NOMO-1 treated with dmso at 0.1 percent for 144 hours (cell line): ENCODE measurements at regions not wholly inside any gene's neighbourhood (a gene's known extent, or its start where the extent isn't known, plus 50 kb on each side); places are given as distances from the start of the nearest gene placed in this dataset.
"Not testable (repeated sequence)": the region's sequence is repeated elsewhere in the genome, so short reads cannot be mapped to it uniquely, and the experiment has no call there.

Experiments used
- DNase-seq: peaks from one replicate; lab custom pipeline; 2025; ENCODE audit not compliant: unreplicated experiment; lab: John Stamatoyannopoulos, UW

- no peak for DNase-seq
Observed at GRCh38 chr13:33645591-33646554, 172.1 kb upstream of the RFC3 start.

GRCh38 chr13:33649212-33649878, 168.6 kb upstream of the RFC3 start:
- no peak for DNase-seq

GRCh38 chr13:33651766-33652165, 166.2 kb upstream of the RFC3 start:
- DNase-seq: no peak

DNA sequence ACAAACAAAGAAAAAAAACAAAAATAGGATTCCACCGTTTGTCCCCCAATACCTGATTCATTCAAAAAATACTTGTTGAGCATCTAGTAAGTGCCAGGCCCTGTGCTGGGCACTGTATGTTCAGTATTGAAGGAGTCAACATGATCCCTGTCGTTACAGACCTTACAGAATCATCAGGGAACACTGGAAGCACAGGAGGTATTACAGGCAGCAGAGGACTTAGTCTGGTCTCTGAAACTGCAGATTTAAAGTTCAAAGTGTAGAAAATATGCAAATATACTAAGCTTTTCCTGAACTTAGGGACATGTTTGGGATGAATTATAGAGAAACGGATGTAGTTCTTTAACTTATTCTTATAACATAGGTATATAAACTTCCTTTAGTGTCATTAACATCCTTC, 160.7 kb upstream of the RFC3 start:
- DNase-seq: no peak

DNA sequence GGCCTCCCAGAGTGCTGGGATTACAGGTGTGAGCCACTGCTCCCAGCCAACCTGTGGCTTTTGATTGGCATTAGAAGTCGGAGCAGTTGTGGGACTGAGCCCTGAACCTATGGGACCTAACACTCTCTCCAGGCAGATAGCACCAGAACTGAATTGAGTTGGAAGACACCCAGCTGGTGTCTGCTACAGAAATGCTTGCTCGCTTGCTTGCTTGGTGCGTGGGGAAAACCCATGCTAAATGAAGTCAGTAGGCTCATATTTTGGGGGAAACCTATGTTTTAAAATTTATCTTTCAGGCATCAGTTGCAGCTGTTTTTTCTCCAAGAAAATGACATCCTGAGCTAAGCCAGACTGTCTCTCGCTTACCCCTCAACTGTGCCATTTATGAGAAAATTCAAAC, 158.5 kb upstream of the RFC3 start:
- no peak for DNase-seq

DNA sequence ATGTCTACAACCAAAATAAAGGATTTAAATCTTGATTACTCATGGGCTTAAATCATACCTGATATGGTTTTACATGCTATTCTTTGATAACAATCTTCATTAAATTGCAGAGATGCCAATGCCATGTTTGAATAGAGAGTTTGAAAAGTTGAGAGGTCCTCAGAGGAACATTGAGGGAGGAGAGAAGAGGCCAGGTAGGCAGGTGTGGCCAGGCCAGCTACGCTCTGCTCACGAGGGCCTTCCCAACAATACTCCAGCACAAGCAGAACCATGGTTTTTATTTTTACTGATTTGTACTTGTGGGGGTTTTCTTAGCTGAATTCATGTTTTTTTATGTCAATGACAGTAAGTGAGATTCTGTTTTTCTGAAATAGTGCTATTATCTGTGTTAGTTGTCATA, 158.1 kb upstream of the RFC3 start:
- DNase-seq: no peak

DNA sequence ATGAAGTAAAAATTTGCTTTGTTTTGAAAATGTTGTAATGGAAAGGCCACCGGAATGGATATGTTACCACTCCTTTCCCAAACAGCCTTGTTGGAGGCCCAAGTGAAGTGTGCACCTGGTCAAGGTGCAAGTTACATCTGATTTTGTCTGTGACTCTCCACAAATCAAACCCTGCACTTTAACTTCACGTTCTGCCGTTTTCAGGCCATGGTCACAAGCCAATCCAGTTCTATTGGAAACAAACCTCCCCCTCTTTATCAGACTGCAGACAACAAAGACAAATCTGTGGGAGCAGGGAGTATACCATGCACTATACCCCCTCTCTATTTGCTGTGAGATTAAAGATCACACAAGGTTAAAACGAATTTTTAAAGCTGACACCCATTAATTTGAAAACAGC, 155.6 kb upstream of the RFC3 start:
- no peak for DNase-seq

DNA sequence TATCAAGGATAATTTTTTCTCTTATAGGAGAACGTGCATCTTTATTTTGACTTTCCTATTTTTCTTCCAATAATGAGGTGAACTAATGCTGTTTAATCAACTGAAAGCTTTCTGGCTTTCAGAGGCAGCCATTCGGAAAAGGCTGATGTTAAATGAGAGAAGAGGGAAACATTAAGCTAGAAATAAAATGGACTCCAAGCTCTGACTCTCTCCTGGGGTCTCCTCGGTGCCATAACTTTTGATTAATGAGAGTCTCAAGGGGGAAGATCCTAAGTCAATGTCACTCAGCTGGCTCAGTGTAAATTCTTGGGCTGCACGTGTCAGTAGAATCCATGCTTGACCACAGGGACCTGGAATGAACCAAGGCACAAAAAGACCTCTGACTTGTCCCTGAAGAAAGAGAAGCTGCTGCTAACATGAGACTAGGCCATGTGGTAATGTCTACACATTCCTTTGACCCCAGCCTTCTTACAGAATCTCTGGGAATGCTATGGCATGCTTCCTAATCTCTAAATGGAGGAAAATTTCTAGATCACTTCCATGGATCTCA, 152.2 kb upstream of the RFC3 start:
- no peak for DNase-seq

DNA sequence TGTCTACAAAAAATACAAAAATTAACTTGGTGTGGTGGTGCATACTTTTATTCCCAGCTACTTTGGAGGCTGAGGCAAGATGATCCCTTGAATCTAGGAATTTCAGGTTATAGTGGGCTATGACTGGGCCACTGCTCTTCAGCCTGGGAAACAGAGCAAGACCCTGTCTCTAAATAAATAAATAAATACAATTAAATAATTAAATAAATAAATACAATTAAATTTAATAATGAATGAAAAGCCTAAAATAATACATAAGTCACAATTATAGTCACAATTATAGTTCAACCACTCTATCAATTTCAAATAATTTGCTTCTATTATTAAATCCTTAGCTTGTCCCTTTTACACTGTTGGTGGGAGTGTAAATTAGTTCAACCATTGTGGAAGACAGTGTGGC, 146.4 kb upstream of the RFC3 start:
- no peak for DNase-seq

- not testable (repeated sequence) for DNase-seq
Observed at GRCh38 chr13:33672022-33672421, 145.9 kb upstream of the RFC3 start.

- peak; percentile 29 for DNase-seq
Observed at GRCh38 chr13:33676045-33676989, 141.6 kb upstream of the RFC3 start.

GRCh38 chr13:33677215-33677614, 140.7 kb upstream of the RFC3 start:
- no peak for DNase-seq

DNA sequence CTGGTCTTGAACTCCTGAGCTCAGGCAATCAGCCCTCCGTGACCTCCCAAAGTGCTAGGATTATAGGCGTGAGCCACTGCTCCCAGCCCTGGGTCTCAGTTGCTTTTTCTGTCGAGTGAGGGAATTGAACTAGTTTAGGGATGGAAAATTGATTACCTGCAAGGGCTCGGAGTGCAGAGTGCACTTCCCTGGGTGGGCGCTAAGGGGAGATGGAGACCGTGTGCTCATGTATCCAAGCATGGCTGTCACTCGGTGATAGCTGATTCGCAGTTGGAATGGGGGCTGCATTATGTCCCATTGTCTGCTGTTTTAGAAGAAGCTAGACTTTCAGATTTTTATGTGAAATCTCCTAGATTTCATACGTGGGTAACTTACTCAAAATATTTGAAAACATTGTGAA, 139.9 kb upstream of the RFC3 start:
- DNase-seq: no peak

GRCh38 chr13:33678906-33679657, 138.9 kb upstream of the RFC3 start:
- peak; percentile 24 for DNase-seq

GRCh38 chr13:33679658-33680012, 138.3 kb upstream of the RFC3 start:
- DNase-seq: no peak

DNA sequence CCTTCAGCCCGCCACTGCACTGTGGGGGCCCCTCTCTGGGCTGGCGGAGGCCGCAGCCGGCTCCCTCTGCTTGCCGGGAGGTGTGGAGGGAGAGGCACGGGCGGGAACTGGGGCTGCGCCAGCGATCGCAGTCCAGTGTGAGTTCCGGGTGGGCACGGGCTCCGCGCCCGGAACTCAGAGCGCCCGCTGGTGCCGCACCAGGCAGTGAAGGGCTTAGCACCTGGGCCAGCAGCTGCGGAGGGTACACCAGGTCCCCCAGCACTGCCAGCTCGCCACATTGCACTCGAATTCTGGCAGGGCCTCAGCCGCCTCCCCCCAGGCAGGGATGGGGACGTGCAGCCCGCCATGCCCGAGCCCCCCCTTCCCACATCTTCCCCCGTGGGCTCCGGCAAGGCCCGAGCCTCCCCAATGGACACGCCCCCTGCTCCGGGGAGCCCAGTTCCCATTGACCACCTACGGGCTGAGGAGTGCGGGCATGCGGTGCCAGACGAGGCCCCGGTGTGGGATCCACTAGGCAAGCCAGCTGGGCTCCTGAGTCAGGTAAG, 135.9 kb upstream of the RFC3 start:
- DNase-seq: no peak

DNA sequence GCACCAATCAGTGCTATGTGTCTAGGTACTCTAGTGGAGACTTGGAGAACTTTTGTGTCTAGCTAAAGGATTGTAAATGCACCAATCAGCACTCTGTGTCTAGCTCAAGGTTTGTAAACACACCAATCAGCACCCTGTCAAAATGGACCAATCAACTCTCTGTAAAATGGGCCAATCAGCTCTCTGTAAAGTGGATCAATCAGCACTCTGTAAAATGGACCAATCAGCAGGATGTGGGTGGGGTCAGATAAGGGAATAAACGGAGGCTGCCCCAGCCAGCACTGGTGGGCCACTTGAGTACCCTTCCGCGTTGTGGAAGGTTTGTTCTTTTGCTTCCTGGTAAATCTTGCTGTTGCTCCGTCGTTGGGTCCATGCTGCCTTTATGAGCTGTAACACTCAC, 135.3 kb upstream of the RFC3 start:
- DNase-seq: not testable (repeated sequence)

GRCh38 chr13:33683376-33683775, 134.6 kb upstream of the RFC3 start:
- DNase-seq: no peak

DNA sequence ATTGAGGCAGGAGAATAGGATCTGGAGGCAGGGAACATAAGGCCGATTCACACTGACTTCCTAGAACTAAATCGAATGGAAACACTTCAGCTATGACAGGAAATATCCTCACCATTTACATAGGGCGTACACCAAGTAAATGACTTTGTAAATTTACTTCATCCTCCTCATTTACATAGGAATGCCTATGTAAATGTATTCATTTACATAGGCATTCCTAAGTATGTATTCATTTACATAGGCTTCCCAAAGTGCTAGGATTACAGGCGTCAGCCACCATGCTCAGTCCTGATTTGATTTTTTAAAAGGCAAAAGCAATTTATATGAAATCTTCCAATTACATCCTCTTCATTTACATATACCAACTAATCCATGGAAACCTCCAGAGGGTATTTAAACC, 133.1 kb upstream of the RFC3 start:
- DNase-seq: no peak
